ENCODE measurements at regions not wholly inside any gene's neighbourhood (a gene's known extent, or its start where the extent isn't known, plus 50 kb on each side); places are given as distances from the start of the nearest gene placed in this dataset.
"Not testable (repeated sequence)": the region's sequence is repeated elsewhere in the genome, so short reads cannot be mapped to it uniquely, and the experiment has no call there.

DNA sequence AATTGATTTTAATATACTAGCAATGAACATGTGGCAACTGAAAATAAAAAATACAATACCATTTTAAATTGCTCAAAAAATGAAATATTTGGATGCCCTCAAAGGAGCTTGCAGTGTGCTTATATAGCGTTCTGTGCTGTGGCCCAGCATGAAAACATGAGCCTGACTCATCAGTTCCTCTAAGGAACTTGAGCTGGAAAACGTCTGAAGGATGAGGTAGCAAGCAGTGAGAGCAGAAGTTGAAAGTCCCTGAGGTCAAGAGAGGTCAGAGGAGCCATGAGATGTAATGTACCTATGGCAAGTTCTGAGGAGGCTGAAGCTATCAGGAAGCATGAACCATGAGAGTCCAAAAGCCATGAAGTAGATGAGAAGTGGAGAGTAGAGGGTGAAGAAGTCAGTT is 59.7 kb downstream of the HMGB3 start:
- DNase-seq (ENCODE audit: low spot score) = no peak

DNA sequence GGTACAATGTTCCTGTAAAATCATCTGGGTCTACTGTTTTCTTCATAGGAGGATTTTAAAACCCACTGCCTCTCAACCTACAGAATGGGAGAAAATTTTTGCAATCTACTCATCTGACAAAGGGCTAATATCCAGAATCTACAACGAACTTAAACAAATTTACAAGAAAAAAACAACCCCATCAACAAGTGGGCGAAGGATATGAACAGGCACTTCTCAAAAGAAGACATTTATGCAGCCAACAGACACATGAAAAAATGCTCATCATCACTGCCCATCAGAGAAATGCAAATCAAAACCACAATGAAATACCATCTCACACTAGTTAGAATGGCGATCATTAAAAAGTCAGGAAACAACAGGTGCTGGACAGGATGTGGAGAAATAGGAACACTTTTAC is 83.2 kb downstream of the HMGB3 start:
- not testable (repeated sequence) for DNase-seq (ENCODE audit: low spot score)

DNA sequence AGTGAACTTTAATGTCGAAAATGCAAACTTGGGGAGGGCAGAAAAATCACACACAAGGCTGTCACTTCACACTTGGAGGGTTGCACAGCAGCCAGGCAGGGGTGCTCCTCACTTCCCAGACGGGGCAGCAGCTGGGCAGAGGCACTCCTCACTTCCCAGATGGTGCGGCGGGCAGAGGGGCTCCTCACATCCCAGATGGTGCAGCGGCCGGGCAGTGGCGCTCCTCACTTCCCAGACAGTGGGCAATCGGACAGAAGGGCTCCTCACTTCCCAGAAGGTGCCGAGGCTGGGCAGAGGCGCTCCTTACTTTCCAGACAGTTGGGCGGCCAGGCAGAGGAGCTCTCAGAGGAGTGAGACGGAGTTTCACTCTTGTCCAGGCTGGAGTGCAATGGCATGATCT is 90.6 kb downstream of the HMGB3 start:
- no peak for DNase-seq (ENCODE audit: low spot score)

DNA sequence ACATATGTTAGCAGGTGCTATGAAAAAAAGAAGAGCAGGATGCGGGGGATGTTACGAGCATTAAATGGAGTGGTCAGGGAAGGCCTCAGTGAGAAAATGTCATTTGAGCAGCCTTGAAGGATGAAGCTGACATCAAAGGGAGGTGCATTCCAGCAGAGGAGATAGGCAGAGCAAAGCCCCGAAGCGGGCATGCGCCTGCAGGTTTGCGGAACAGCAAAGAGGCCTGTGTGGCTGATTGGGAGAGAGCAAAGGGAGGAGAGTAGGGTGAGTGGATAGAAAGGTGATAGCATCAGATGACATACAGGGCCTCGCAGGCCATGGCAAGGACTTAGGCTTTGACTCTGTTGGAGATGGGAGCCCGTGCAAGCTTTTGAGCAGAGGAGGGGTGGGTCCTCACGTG is 95.4 kb upstream of the GPR50 start:
- DNase-seq (ENCODE audit: low spot score) = no peak

DNA sequence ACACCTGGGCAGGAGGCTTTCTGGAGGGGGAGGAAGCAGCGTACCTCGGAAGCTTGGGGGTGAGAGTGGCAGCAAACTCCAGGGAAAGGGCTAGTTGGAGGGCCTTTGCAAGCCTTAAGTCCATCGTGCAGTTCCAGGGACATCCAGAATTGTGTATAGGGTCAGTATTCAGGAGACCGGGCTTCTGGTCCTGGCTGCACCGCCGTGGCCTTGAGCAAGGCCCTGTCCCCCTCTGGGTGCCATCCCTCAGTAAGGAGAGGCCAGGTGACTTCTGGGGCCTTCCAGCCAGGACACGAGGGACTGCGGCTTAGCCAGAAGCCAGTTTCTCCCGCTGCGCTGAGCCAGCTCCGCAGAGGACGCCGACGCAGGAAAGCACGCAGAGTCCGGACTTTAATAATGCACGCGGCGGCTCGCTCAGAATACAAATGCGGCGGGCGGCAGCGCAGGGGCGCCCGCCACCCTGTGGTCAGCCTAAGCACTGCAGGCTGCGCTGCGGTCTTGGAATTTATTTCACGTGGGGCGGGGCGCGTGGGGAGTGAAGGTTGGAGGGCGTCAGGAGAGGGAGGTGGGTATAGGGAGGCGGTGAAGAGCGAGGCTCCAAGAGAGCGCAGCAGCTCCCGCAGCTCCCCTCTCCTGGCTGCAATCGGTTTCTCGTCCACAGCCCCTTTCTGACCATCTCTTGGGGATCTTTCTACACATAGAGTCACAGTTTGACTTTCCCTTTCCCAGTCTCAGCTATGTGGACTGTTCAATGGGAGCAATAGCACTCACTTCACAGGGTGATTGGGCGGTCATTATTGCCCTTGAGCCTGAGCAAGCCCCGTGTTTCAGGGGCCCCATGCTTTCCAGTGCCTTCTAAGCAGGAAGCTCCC is 94.1 kb upstream of the GPR50 start:
- peak; percentile 76 for DNase-seq (ENCODE audit: low spot score)

DNA sequence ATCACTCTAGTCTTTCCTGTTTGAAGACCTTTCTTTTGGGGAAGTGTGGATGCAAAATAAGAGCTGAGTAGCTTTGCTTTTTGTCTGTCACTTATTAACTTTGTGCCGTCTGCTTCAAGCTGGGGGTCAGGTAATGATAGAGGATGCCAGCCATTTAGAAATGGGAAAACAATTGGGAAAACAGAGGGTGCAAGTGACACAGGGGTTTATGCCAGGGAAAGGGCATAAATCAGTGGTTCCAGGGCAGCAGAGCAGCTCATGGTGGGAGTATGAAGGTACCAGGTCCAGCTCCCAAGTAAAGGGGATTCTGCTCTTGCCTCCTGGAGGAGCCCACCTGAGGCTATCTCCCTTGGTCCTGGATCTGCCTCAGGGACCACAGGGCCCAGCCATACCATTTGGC is 91.9 kb upstream of the GPR50 start:
- no peak for DNase-seq (ENCODE audit: low spot score)

DNA sequence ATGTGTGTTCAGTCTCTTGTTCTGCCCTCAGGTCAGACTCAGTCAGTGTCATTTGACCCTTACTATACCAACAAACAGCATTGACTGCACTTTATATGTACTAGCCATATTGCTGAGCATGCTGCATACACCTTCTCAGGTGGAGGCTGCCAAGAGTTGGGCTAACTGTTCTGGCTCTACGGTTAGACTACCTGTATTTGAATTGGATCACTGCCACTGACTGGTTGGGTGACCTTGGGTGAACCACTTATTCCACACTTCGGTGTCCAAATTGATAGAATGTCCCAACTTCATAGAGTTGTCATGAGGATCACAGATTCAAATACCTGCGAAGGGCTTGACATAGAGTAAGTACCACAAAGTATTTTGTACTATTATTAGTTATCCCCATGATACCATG is 91.2 kb upstream of the GPR50 start:
- DNase-seq (ENCODE audit: low spot score) = no peak

DNA sequence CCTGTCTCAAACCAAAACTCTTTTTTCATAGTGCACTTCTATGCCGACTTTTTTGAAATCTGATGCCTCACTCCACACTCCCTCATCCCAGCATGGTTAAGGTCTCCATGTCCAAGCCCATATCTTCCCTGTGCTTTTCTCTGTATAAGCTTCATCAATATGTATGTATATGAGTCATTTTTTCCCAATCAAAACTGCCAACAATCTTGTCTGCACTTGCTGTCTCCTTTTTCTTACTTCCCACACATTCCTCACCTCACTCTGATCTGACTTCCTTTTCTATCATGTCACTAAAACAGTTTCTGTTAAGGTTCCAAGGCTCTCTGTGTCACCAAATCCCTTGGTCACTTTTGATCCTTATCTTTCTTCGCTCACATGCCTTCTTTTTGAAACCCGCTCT is 88.2 kb upstream of the GPR50 start:
- DNase-seq (ENCODE audit: low spot score) = no peak

DNA sequence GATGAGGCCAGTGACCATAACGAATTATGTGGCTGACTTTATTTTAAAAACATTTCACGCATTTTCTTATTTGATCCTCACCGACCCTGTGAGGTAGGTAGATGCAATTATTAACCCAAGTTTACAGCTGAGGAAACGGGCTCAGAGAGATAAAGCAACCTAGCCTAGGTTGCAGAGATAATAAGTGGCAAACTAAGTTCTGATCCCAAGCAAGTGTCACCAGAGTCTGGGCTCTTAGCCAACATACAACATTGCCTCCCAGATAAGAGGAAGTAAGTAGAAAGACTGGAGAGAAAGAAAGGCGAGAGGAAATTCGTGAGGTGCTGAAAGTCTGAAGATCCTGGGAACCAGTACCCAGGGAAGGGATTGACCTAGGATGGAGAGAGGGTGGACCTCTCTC is 77.4 kb upstream of the GPR50 start:
- no peak for DNase-seq (ENCODE audit: low spot score)

DNA sequence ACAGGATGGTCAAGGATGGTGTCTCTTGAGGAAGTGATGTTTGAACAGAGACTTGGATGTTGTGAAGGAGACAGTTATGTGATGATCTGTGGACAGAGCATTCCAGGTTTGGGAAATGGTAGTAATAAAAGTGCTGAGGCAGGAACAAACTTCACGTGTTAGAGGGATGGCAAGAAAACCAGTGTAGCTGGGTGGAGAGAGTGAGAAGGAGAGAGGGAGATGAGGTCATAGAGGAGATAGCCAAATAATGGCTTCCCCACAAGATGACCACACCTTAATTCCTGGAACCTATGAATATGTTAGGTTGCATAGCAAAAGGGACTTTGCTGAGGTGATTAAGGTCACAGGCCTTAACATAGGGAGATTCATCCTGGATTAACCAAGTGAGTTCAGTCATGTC is 75.6 kb upstream of the GPR50 start:
- DNase-seq (ENCODE audit: low spot score) = no peak

DNA sequence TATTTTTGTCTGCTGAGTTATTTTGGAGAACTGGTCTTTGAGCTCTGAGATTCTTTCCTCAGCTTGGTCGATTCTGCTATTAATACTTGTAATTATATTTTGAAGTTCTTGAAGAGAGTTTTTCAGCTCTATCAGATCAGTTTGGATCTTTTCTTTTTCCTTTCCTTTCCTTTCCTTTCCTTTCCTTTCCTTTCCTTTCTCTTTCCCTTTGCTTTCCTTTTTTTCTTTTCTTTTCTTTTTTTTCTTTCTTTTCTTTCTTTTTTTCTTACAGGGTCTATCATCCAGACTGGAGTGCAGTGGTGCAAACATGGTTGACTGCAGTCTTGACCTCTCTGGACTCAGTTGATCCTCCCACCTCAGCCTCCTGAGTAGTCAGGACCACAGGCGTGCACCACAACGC is 63.2 kb upstream of the GPR50 start:
- DNase-seq (ENCODE audit: low spot score) = not testable (repeated sequence)
